ENCODE measurements at regions not wholly inside any gene's neighbourhood (a gene's known extent, or its start where the extent isn't known, plus 50 kb on each side); places are given as distances from the start of the nearest gene placed in this dataset.
A peak's percentile ranks its signal among the peaks of the same experiment; 100 is the strongest.

- TF ChIP-seq ARNT (IDR thresholded peaks at IDR 0.05) (no peak), FOXK2 (IDR thresholded peaks at IDR 0.05) (no peak), LEF1 (IDR thresholded peaks at IDR 0.05; ENCODE audit: borderline replicate concordance) (no peak), FOXA1 (IDR thresholded peaks at IDR 0.05) (no peak), ELF4 (IDR thresholded peaks at IDR 0.05) (no peak), PKNOX1 (IDR thresholded peaks at IDR 0.05) (no peak), SP1 (IDR thresholded peaks at IDR 0.05) (no peak), TARDBP (IDR thresholded peaks at IDR 0.05) (no peak), ZNF384 (IDR thresholded peaks at IDR 0.05) (no peak), NFRKB (IDR thresholded peaks at IDR 0.05) (no peak), BHLHE40 (IDR thresholded peaks at IDR 0.05; ENCODE audit: borderline replicate concordance) (no peak), FOXM1 (IDR thresholded peaks at IDR 0.05; ENCODE audit: borderline replicate concordance) (no peak), L3MBTL2 (conservative IDR thresholded peaks at IDR 0.05) (no peak), CTBP1 (IDR thresholded peaks at IDR 0.05; ENCODE audit: borderline replicate concordance) (no peak), HDGF (IDR thresholded peaks at IDR 0.05; ENCODE audit: borderline replicate concordance) (no peak), SUZ12 (IDR thresholded peaks at IDR 0.05) (no peak)
- no peak for DNase-seq (ENCODE audit: extremely low spot score)
- POLR2A ChIA-PET: no interaction called here
- CTCF ChIA-PET: no interaction called here
Measured at GRCh38 chr17:63274146-63274545, 172.0 kb downstream of the CYB561 start.

GRCh38 chr17:63275318-63275970 is 170.7 kb downstream of the CYB561 start:
- no peak for TF ChIP-seq LEF1 (IDR thresholded peaks at IDR 0.05; ENCODE audit: borderline replicate concordance)
- TF ChIP-seq BHLHE40 (IDR thresholded peaks at IDR 0.05; ENCODE audit: borderline replicate concordance): no peak
- ChIA-PET POLR2A (no interaction called here), CTCF (interaction anchor here (0.6 kb wide), 2 partner anchors 10 to 568 kb away, joined by 3 read pairs; no protein-coding TSS in a partner anchor)
- peak; percentile 12 for DNase-seq (ENCODE audit: extremely low spot score)

- DNase-seq (ENCODE audit: extremely low spot score): no peak
- POLR2A ChIA-PET: no interaction called here
- TF ChIP-seq HDGF (IDR thresholded peaks at IDR 0.05; ENCODE audit: borderline replicate concordance): no peak
- TF ChIP-seq TARDBP (IDR thresholded peaks at IDR 0.05): no peak
- CTCF ChIA-PET: interaction anchor here (0.6 kb wide), 1 partner anchor 567 kb away, joined by 3 read pairs; no protein-coding TSS in a partner anchor
Measured at GRCh38 chr17:63275971-63276745, 169.9 kb downstream of the CYB561 start.

GRCh38 chr17:63276821-63277220 is 169.3 kb downstream of the CYB561 start:
- ChIA-PET POLR2A (no interaction called here), CTCF (no interaction called here)
- no peak for DNase-seq (ENCODE audit: extremely low spot score)
- TF ChIP-seq TARDBP (IDR thresholded peaks at IDR 0.05) (no peak), CTBP1 (IDR thresholded peaks at IDR 0.05; ENCODE audit: borderline replicate concordance) (no peak), LEF1 (IDR thresholded peaks at IDR 0.05; ENCODE audit: borderline replicate concordance) (no peak), HDGF (IDR thresholded peaks at IDR 0.05; ENCODE audit: borderline replicate concordance) (no peak), FOXK2 (IDR thresholded peaks at IDR 0.05) (no peak), SP1 (IDR thresholded peaks at IDR 0.05) (no peak), FOXA1 (IDR thresholded peaks at IDR 0.05) (no peak), ELF4 (IDR thresholded peaks at IDR 0.05) (no peak), BHLHE40 (IDR thresholded peaks at IDR 0.05; ENCODE audit: borderline replicate concordance) (no peak), ZNF384 (IDR thresholded peaks at IDR 0.05) (no peak), NFRKB (IDR thresholded peaks at IDR 0.05) (no peak), SUZ12 (IDR thresholded peaks at IDR 0.05) (no peak), L3MBTL2 (conservative IDR thresholded peaks at IDR 0.05) (no peak), PKNOX1 (IDR thresholded peaks at IDR 0.05) (no peak)

GRCh38 chr17:63277629-63278028 is 168.5 kb downstream of the CYB561 start:
- TF ChIP-seq FOXK2 (IDR thresholded peaks at IDR 0.05) (no peak), ARNT (IDR thresholded peaks at IDR 0.05) (no peak), L3MBTL2 (conservative IDR thresholded peaks at IDR 0.05) (no peak), ELF4 (IDR thresholded peaks at IDR 0.05) (no peak), PKNOX1 (IDR thresholded peaks at IDR 0.05) (no peak), SP1 (IDR thresholded peaks at IDR 0.05) (no peak)
- no peak for DNase-seq (ENCODE audit: extremely low spot score)
- ChIA-PET POLR2A (no interaction called here), CTCF (no interaction called here)

- ChIA-PET CTCF (no interaction called here), POLR2A (no interaction called here)
- no peak for TF ChIP-seq ZNF384 (IDR thresholded peaks at IDR 0.05)
- TF ChIP-seq CTBP1 (IDR thresholded peaks at IDR 0.05; ENCODE audit: borderline replicate concordance): no peak
- no peak for TF ChIP-seq SUZ12 (IDR thresholded peaks at IDR 0.05)
- no peak for TF ChIP-seq L3MBTL2 (conservative IDR thresholded peaks at IDR 0.05)
- no peak for TF ChIP-seq NFRKB (IDR thresholded peaks at IDR 0.05)
- no peak for TF ChIP-seq LEF1 (IDR thresholded peaks at IDR 0.05; ENCODE audit: borderline replicate concordance)
- no peak for TF ChIP-seq FOXK2 (IDR thresholded peaks at IDR 0.05)
- TF ChIP-seq TARDBP (IDR thresholded peaks at IDR 0.05): no peak
- no peak for TF ChIP-seq HDGF (IDR thresholded peaks at IDR 0.05; ENCODE audit: borderline replicate concordance)
- no peak for TF ChIP-seq FOXM1 (IDR thresholded peaks at IDR 0.05; ENCODE audit: borderline replicate concordance)
- no peak for TF ChIP-seq ARNT (IDR thresholded peaks at IDR 0.05)
- TF ChIP-seq ELF4 (IDR thresholded peaks at IDR 0.05): no peak
- TF ChIP-seq SP1 (IDR thresholded peaks at IDR 0.05): no peak
- DNase-seq (ENCODE audit: extremely low spot score): no peak
Measured at GRCh38 chr17:63278728-63279442, 167.2 kb downstream of the CYB561 start.

All from HEK293T (cell line).